ENCODE measurements at regions not wholly inside any gene's neighbourhood (a gene's known extent, or its start where the extent isn't known, plus 50 kb on each side); places are given as distances from the start of the nearest gene placed in this dataset.

DNA sequence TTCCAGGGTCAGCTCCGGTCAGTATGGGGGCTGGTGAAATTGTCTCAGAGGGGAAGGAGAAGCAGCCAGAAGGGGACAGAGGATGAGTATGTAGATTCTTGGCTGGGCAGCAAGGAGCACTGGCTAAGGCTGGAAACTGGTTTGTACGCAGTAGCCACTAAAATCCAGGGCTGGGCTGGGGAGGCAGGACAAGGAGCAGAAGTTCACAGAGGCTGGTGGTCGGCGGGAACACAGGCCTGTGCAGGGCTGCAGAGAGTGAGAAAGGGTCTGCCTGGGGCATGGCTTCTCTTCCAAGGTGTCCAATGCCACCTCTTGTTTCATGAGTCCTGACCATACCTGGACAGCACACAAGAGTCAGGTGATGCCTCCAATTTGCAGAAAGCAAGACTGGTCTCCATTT is 94.4 kb upstream of the HDAC4 start:
- H3K27ac ChIP-seq (ENCODE audit: low read depth in 1 of 2, low read length in 2 of 2) = no peak overlapping the region
- intact Hi-C loops (cut with DNase I, micrococcal nuclease) = no loop called here
- DNase-seq (no peak), ATAC-seq (ENCODE audit: poor library complexity) (no peak)
- ChIA-PET POLR2A (no interaction called here), CTCF (no interaction called here)
- Mint-ChIP-seq H3K36me3 (ENCODE audit: low read depth) (no peaks in the 10 kb centered on the region), H3K27ac (no peak overlapping the region), H3K4me3 (no peak overlapping the region), H3K9me3 (no peaks in the 10 kb centered on the region), H3K27me3 (peaks cover 6% of the 10 kb centered on the region), H3K4me1 (ENCODE audit: low read depth) (no peaks in the 10 kb centered on the region)
- H3K4me1 ChIP-seq (ENCODE audit: insufficient read depth, low read length) = no peaks in the 10 kb centered on the region
- TF ChIP-seq, protein P1, sequence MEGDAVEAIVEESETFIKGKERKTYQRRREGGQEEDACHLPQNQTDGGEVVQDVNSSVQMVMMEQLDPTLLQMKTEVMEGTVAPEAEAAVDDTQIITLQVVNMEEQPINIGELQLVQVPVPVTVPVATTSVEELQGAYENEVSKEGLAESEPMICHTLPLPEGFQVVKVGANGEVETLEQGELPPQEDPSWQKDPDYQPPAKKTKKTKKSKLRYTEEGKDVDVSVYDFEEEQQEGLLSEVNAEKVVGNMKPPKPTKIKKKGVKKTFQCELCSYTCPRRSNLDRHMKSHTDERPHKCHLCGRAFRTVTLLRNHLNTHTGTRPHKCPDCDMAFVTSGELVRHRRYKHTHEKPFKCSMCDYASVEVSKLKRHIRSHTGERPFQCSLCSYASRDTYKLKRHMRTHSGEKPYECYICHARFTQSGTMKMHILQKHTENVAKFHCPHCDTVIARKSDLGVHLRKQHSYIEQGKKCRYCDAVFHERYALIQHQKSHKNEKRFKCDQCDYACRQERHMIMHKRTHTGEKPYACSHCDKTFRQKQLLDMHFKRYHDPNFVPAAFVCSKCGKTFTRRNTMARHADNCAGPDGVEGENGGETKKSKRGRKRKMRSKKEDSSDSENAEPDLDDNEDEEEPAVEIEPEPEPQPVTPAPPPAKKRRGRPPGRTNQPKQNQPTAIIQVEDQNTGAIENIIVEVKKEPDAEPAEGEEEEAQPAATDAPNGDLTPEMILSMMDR (IDR thresholded peaks at IDR 0.05) = no peak
- no peaks in the 10 kb centered on the region for H3K36me3 ChIP-seq (ENCODE audit: insufficient read depth, low read length)
- H3K27me3 ChIP-seq (ENCODE audit: control insufficient read depth in 1 of 2, insufficient read depth in 2 of 2, low read length in 2 of 2) = peaks cover 0 to 3% of the 10 kb centered on the region in 2 experiments
- H3K4me3 ChIP-seq (ENCODE audit: low read length) = no peak overlapping the region
- H3K9me3 ChIP-seq (ENCODE audit: control insufficient read depth in 1 of 2, insufficient read depth in 1 of 2, low read length in 2 of 2) = peaks cover 0 to 10% of the 10 kb centered on the region in 2 experiments

DNA sequence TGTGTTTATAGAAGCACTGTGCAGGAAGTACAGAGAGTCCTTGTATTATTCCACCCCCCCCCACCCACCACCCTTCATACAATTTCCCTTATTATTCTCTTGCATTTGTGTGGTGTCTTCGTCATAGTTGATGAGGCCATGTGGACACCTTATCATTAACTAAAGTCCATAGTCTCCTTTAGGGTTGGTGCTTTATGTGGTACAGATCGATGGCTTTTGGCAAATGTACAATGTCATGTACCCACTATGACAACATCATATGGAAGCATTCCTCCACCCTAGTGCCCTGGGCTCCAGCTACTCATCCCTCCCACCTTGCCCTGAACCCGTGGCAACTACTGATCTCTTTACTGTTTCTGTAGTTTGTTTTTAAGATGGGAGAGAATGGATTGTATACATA is 93.8 kb upstream of the HDAC4 start:
- H3K9me3 ChIP-seq (ENCODE audit: control insufficient read depth in 1 of 2, insufficient read depth in 1 of 2, low read length in 2 of 2) = peaks cover 0 to 10% of the 10 kb centered on the region in 2 experiments
- H3K36me3 ChIP-seq (ENCODE audit: insufficient read depth, low read length) = no peaks in the 10 kb centered on the region
- intact Hi-C loops (cut with DNase I, micrococcal nuclease) = no loop called here
- no peak for DNase-seq
- peaks cover 6% of the 10 kb centered on the region for H3K27me3 Mint-ChIP-seq
- ChIA-PET CTCF (no interaction called here), POLR2A (no interaction called here)
- H3K4me1 ChIP-seq (ENCODE audit: insufficient read depth, low read length) = no peaks in the 10 kb centered on the region
- no peaks in the 10 kb centered on the region for H3K36me3 Mint-ChIP-seq (ENCODE audit: low read depth)
- TF ChIP-seq, protein P1 (IDR thresholded peaks at IDR 0.05) = no peak
- no peak overlapping the region for H3K4me3 Mint-ChIP-seq
- H3K9me3 Mint-ChIP-seq = no peaks in the 10 kb centered on the region
- H3K4me3 ChIP-seq (ENCODE audit: low read length) = no peak overlapping the region
- no peaks in the 10 kb centered on the region for H3K4me1 Mint-ChIP-seq (ENCODE audit: low read depth)
- ATAC-seq (ENCODE audit: poor library complexity) = no peak
- H3K27ac ChIP-seq (ENCODE audit: low read depth in 1 of 2, low read length in 2 of 2) = no peak overlapping the region
- H3K27ac Mint-ChIP-seq = no peak overlapping the region
- peaks cover 0 to 3% of the 10 kb centered on the region in 2 experiments for H3K27me3 ChIP-seq (ENCODE audit: control insufficient read depth in 1 of 2, insufficient read depth in 2 of 2, low read length in 2 of 2)

DNA sequence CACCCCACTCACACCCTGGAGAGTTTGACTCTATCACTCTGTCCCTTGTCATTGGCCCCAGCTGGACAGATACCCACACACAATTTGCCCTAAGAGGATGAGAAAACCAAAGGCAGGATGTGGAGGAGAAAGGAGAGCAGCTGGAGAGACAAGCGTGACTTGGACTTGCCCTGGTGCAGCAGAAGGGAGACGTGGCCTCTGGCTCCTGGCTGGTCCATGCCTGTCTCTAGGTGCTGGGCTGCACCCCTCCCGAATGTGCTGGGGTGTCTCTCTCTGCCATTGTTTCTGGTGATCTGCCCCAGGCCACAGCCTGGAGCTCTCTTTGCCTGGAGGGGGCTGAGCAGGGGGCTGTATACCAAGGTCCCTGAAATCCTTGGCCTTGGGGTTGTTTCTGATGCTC is 88.7 kb upstream of the HDAC4 start:
- Mint-ChIP-seq H3K36me3 (ENCODE audit: low read depth) (no peaks in the 10 kb centered on the region), H3K27me3 (no peaks in the 10 kb centered on the region), H3K4me3 (no peak overlapping the region), H3K9me3 (no peaks in the 10 kb centered on the region), H3K27ac (no peak overlapping the region), H3K4me1 (ENCODE audit: low read depth) (no peaks in the 10 kb centered on the region)
- Histone ChIP-seq H3K27ac (ENCODE audit: low read depth in 1 of 2, low read length in 2 of 2) (no peak overlapping the region), H3K4me3 (ENCODE audit: low read length) (no peak overlapping the region), H3K4me1 (ENCODE audit: insufficient read depth, low read length) (no peaks in the 10 kb centered on the region), H3K36me3 (ENCODE audit: insufficient read depth, low read length) (no peaks in the 10 kb centered on the region), H3K27me3 (ENCODE audit: control insufficient read depth in 1 of 2, insufficient read depth in 2 of 2, low read length in 2 of 2) (no peaks in the 10 kb centered on the region), H3K9me3 (ENCODE audit: control insufficient read depth in 1 of 2, insufficient read depth in 1 of 2, low read length in 2 of 2) (peaks cover 0 to 4% of the 10 kb centered on the region in 2 experiments)
- no peak for ATAC-seq (ENCODE audit: poor library complexity)
- ChIA-PET POLR2A (no interaction called here), CTCF (no interaction called here)
- intact Hi-C loops (cut with DNase I, micrococcal nuclease) = no loop called here
- no peak for DNase-seq
- TF ChIP-seq, protein P1 (IDR thresholded peaks at IDR 0.05) = no peak
